Right lobe of liver (tissue), 4 donors: ENCODE measurements at regions not wholly inside any gene's neighbourhood (a gene's known extent, or its start where the extent isn't known, plus 50 kb on each side); places are given as distances from the start of the nearest gene placed in this dataset.

ENCODE experiments used
- CTCF ChIP-seq, 4 donors: fragments of 200-600 bp in 3 of 4; fragments of 450-650 bp in 1 of 4; IDR thresholded peaks; one replicate each; pipeline versions ENCODE4 v1.5.1 to v1.8.0; 2016 to 2022; ENCODE audit warnings: antibody characterized with exemption in 4 of 4, mild to moderate bottlenecking in 2 of 4
- POLR2A ChIP-seq: fragments of 450-650 bp; IDR thresholded peaks from one replicate; pipeline ENCODE4 v1.6.1; 2017; ENCODE audit warnings: antibody characterized with exemption, mild to moderate bottlenecking
- donor health status: DM: no; HTN: no; CAD: no.
- donor health status: DM: no; HTN: no; CAD: no.
- donor health status: DM: no; HTN: yes; CAD: no.

GRCh38 chr6:50976907-50977306 is 158.2 kb downstream of the TFAP2B start:
- no peak for TF ChIP-seq CTCF (IDR thresholded peaks at IDR 0.05)
- TF ChIP-seq POLR2A: no peak
